ENCODE measurements at regions not wholly inside any gene's neighbourhood (a gene's known extent, or its start where the extent isn't known, plus 50 kb on each side); places are given as distances from the start of the nearest gene placed in this dataset.
"Not testable (repeated sequence)": the region's sequence is repeated elsewhere in the genome, so short reads cannot be mapped to it uniquely, and the experiment has no call there.

- H3K27me3 Mint-ChIP-seq (ENCODE audit: low read depth), result no peaks in the 10 kb centered on the region
- TF ChIP-seq CTCF (IDR thresholded peaks at IDR 0.05; ENCODE audit: unreplicated experiment), result no peak
- no peak overlapping the region for H3K27ac Mint-ChIP-seq
- peaks cover 1% of the 10 kb centered on the region for H3K36me3 Mint-ChIP-seq
- H3K4me3 Mint-ChIP-seq, result no peak overlapping the region
- H3K4me1 Mint-ChIP-seq, result peaks cover 28% of the 10 kb centered on the region
- no peak for DNase-seq (ENCODE audit: low spot score in 2 of 2, unreplicated experiment in 2 of 2)
- peaks cover 8% of the 10 kb centered on the region for H3K9me3 Mint-ChIP-seq
Measured at GRCh38 chr6:114648847-114649246, 306.0 kb upstream of the HS3ST5 start.

DNA sequence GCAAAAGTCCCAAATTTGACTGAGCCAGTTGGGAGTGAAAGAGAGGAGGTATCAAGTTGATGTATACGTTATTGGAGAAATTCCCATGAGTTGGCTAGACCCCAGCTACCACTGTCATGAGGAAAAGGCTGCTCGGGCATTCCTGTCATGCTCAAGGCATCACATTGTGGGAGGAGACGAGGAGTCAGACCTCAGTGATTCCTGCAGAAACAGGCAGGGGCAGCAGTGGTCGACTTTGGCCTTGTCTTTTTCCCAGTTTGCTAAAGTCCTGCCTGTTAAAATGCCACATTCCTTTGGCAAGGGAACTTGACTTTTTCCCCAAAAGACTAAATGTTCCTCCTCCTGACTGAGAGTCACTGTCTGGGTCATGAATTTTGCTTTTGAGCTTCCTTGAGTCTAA is 295.5 kb upstream of the HS3ST5 start:
- Mint-ChIP-seq H3K4me3 (no peak overlapping the region), H3K36me3 (no peaks in the 10 kb centered on the region), H3K27me3 (ENCODE audit: low read depth) (no peaks in the 10 kb centered on the region), H3K9me3 (peaks cover 23% of the 10 kb centered on the region), H3K4me1 (peaks cover 2% of the 10 kb centered on the region), H3K27ac (no peak overlapping the region)
- DNase-seq (ENCODE audit: low spot score in 2 of 2, unreplicated experiment in 2 of 2), result no peak
- TF ChIP-seq CTCF (IDR thresholded peaks at IDR 0.05; ENCODE audit: unreplicated experiment), result no peak

- H3K36me3 Mint-ChIP-seq, result no peaks in the 10 kb centered on the region
- H3K4me3 Mint-ChIP-seq, result no peak overlapping the region
- peaks cover 2% of the 10 kb centered on the region for H3K4me1 Mint-ChIP-seq
- no peak overlapping the region for H3K27ac Mint-ChIP-seq
- DNase-seq (ENCODE audit: low spot score in 2 of 2, unreplicated experiment in 2 of 2), result no peak
- peaks cover 1% of the 10 kb centered on the region for H3K27me3 Mint-ChIP-seq (ENCODE audit: low read depth)
- H3K9me3 Mint-ChIP-seq, result peaks cover 27% of the 10 kb centered on the region
- no peak for TF ChIP-seq CTCF (IDR thresholded peaks at IDR 0.05; ENCODE audit: unreplicated experiment)
Measured at GRCh38 chr6:114634016-114634415, 291.2 kb upstream of the HS3ST5 start.

DNA sequence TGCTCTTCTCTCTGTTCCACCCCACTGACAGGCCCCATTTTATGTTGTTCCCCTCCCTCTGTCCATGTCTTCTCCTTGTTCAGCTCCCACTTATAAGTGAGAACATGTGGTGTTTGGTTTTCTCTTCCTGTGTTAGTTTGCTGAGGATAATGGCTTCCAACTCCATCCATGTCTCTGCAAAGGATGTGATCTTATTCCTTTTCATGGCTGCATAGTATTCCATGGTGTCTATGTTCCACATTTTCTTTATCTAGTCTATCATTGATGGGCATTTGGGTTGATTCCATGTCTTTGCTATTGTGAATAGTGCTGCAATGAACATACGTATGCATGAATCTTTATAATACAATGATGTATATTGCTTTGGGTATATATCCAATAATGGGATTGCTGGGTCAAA is 283.4 kb upstream of the HS3ST5 start:
- not testable (repeated sequence) for H3K27ac Mint-ChIP-seq; H3K4me1 Mint-ChIP-seq; H3K27me3 Mint-ChIP-seq (ENCODE audit: low read depth); DNase-seq (ENCODE audit: low spot score in 2 of 2, unreplicated experiment in 2 of 2); H3K36me3 Mint-ChIP-seq; H3K4me3 Mint-ChIP-seq
- H3K9me3 Mint-ChIP-seq, result peaks cover 14% of the 10 kb centered on the region

GRCh38 chr6:114619621-114620200 is 276.9 kb upstream of the HS3ST5 start:
- TF ChIP-seq CTCF (IDR thresholded peaks at IDR 0.05; ENCODE audit: unreplicated experiment), result no peak
- Mint-ChIP-seq H3K4me3 (no peak overlapping the region), H3K27ac (no peak overlapping the region)

DNA sequence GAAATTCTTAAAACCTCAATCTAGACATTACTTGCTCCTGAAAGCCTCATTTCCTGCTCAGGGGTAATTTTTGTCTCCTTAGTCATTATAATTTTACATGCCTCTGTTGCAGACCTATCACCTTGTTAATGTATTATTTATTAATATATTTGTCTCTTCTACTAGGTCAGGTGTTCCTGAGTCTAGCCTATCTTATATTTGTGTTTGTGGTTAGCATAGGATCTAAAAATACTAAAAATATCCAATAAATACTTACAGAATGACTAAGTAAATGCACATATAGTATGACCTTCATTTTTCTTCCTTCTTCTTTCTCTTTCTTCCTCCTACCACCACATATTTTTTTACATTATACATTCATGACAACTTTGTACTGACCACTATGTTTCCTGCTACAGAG is 268.9 kb upstream of the HS3ST5 start:
- H3K4me1 Mint-ChIP-seq, result no peaks in the 10 kb centered on the region
- no peak for DNase-seq (ENCODE audit: low spot score in 2 of 2, unreplicated experiment in 2 of 2)

More at GRCh38 chr6:114619621-114620200, 276.9 kb upstream of the HS3ST5 start:
- Mint-ChIP-seq H3K9me3 (no peaks in the 10 kb centered on the region), H3K4me1 (no peaks in the 10 kb centered on the region), H3K27me3 (ENCODE audit: low read depth) (peaks cover 3% of the 10 kb centered on the region), H3K36me3 (no peaks in the 10 kb centered on the region)
- DNase-seq (ENCODE audit: low spot score in 2 of 2, unreplicated experiment in 2 of 2), result no peak

More for the DNA sequence above, 268.9 kb upstream of the HS3ST5 start:
- no peaks in the 10 kb centered on the region for H3K36me3 Mint-ChIP-seq
- no peaks in the 10 kb centered on the region for H3K27me3 Mint-ChIP-seq (ENCODE audit: low read depth)
- H3K4me3 Mint-ChIP-seq, result no peak overlapping the region
- H3K27ac Mint-ChIP-seq, result no peak overlapping the region
- peaks cover 4% of the 10 kb centered on the region for H3K9me3 Mint-ChIP-seq
- TF ChIP-seq CTCF (IDR thresholded peaks at IDR 0.05; ENCODE audit: unreplicated experiment), result no peak

All from mesothelial cell of epicardium (in vitro differentiated cells).